NCI-H1105 (cell line): ENCODE measurements at regions not wholly inside any gene's neighbourhood (a gene's known extent, or its start where the extent isn't known, plus 50 kb on each side); places are given as distances from the start of the nearest gene placed in this dataset.

ENCODE experiments used
- DNase-seq: peaks from one replicate; lab custom pipeline; 2025; lab: John Stamatoyannopoulos, UW

- no peak for DNase-seq
Measured at GRCh38 chr6:66429210-66429609, 722.2 kb upstream of the EYS start.

- DNase-seq = no peak
Measured at GRCh38 chr6:66423047-66423446, 716.0 kb upstream of the EYS start.

- DNase-seq = no peak
Measured at GRCh38 chr6:66421570-66421969, 714.5 kb upstream of the EYS start.

- DNase-seq = no peak
Measured at GRCh38 chr6:66418906-66419305, 711.9 kb upstream of the EYS start.

- DNase-seq = no peak
Measured at GRCh38 chr6:66403966-66404365, 696.9 kb upstream of the EYS start.

- no peak for DNase-seq
Measured at GRCh38 chr6:66402873-66403272, 695.8 kb upstream of the EYS start.

GRCh38 chr6:66396549-66396948 lies 689.5 kb upstream of the EYS start:
- DNase-seq = no peak

GRCh38 chr6:66396145-66396544 lies 689.1 kb upstream of the EYS start:
- DNase-seq = no peak

GRCh38 chr6:66390393-66390792 lies 683.4 kb upstream of the EYS start:
- no peak for DNase-seq

- DNase-seq = no peak
Measured at GRCh38 chr6:66376001-66376400, 669.0 kb upstream of the EYS start.

GRCh38 chr6:66369407-66369806 lies 662.4 kb upstream of the EYS start:
- no peak for DNase-seq

GRCh38 chr6:66362888-66363287 lies 655.9 kb upstream of the EYS start:
- DNase-seq = no peak

- no peak for DNase-seq
Measured at GRCh38 chr6:66361886-66362285, 654.9 kb upstream of the EYS start.

GRCh38 chr6:66357781-66358180 lies 650.8 kb upstream of the EYS start:
- no peak for DNase-seq

GRCh38 chr6:66355471-66355870 lies 648.4 kb upstream of the EYS start:
- DNase-seq = no peak

- DNase-seq = no peak
Measured at GRCh38 chr6:66344796-66345195, 637.8 kb upstream of the EYS start.

- DNase-seq = no peak
Measured at GRCh38 chr6:66340736-66341135, 633.7 kb upstream of the EYS start.

- no peak for DNase-seq
Measured at GRCh38 chr6:66336176-66336575, 629.1 kb upstream of the EYS start.

- no peak for DNase-seq
Measured at GRCh38 chr6:66328200-66328599, 621.2 kb upstream of the EYS start.

- DNase-seq = no peak
Measured at GRCh38 chr6:66326228-66326627, 619.2 kb upstream of the EYS start.

- no peak for DNase-seq
Measured at GRCh38 chr6:66321017-66321416, 614.0 kb upstream of the EYS start.

GRCh38 chr6:66307490-66307889 lies 600.5 kb upstream of the EYS start:
- DNase-seq = no peak

- DNase-seq = no peak
Measured at GRCh38 chr6:66291905-66292304, 584.9 kb upstream of the EYS start.

GRCh38 chr6:66289889-66290288 lies 582.9 kb upstream of the EYS start:
- no peak for DNase-seq

- no peak for DNase-seq
Measured at GRCh38 chr6:66278115-66278514, 571.1 kb upstream of the EYS start.
